ENCODE measurements at regions not wholly inside any gene's neighbourhood (a gene's known extent, or its start where the extent isn't known, plus 50 kb on each side); places are given as distances from the start of the nearest gene placed in this dataset.

DNA sequence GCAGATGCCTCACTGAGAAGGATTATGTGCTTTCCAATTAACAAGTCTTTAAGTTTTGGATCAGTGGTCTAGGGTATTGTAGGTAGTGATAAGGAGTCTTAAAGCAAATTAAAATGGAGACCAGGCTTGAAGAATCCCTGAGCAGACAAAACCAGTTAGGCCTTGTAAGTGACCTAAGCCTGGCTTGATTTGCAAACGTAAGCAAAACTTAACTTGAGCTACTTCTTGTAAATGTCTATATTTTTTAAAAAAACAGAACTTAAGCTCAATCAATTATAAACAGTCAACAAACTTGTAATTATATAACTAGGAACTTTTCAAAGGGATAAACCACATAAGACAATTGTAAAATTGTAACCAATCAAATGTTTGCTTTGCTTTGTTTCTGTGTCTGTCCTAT is 72.7 kb upstream of the NALF2 start:
- TF ChIP-seq, protein P1, sequence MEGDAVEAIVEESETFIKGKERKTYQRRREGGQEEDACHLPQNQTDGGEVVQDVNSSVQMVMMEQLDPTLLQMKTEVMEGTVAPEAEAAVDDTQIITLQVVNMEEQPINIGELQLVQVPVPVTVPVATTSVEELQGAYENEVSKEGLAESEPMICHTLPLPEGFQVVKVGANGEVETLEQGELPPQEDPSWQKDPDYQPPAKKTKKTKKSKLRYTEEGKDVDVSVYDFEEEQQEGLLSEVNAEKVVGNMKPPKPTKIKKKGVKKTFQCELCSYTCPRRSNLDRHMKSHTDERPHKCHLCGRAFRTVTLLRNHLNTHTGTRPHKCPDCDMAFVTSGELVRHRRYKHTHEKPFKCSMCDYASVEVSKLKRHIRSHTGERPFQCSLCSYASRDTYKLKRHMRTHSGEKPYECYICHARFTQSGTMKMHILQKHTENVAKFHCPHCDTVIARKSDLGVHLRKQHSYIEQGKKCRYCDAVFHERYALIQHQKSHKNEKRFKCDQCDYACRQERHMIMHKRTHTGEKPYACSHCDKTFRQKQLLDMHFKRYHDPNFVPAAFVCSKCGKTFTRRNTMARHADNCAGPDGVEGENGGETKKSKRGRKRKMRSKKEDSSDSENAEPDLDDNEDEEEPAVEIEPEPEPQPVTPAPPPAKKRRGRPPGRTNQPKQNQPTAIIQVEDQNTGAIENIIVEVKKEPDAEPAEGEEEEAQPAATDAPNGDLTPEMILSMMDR (IDR thresholded peaks at IDR 0.05 in 4 of 5, conservative IDR thresholded peaks at IDR 0.05 in 1 of 5), result no peak
- no peak for TF ChIP-seq POLR2A (IDR thresholded peaks at IDR 0.05)

All from gastrocnemius medialis (tissue), 4 donors.